Loucy (cell line): ENCODE measurements at regions not wholly inside any gene's neighbourhood (a gene's known extent, or its start where the extent isn't known, plus 50 kb on each side); places are given as distances from the start of the nearest gene placed in this dataset.

Experiments used
- H2AFZ ChIP-seq: fragments of 200-600 bp; sonication (generic); 2 replicates; pipeline ENCODE4 v1.6.0; 2016; ENCODE audit warnings: antibody characterized with exemption, mild to moderate bottlenecking, low read length, moderate library complexity
- H3F3A ChIP-seq: fragments of 200-600 bp; 2 replicates; pipeline ENCODE4 v1.6.0; 2016; ENCODE audit warnings: antibody characterized with exemption, low read depth, mild to moderate bottlenecking
- H3K27me3 ChIP-seq: fragments of 200-600 bp; sonication (generic); 2 replicates; pipeline ENCODE4 v1.6.1; 2014; ENCODE audit warnings: low read length, mild to moderate bottlenecking; ENCODE audit not compliant: insufficient read depth, poor library complexity, severe bottlenecking
- H3K36me3 ChIP-seq: fragments of 200-600 bp; sonication (generic); 2 replicates; pipeline ENCODE4 v1.6.1; 2016; ENCODE audit warnings: low read length; ENCODE audit not compliant: insufficient read depth
- H3K4me1 ChIP-seq: fragments of 200-600 bp; sonication (generic); 2 replicates; pipeline ENCODE4 v1.5.1; 2014; ENCODE audit warnings: low read length, mild to moderate bottlenecking; ENCODE audit not compliant: insufficient read depth, poor library complexity, severe bottlenecking
- H3K4me2 ChIP-seq: fragments of 200-600 bp; sonication (generic); 2 replicates; pipeline ENCODE4 v1.6.0; 2014; ENCODE audit warnings: antibody characterized with exemption, low read length, low read depth, mild to moderate bottlenecking; ENCODE audit not compliant: poor library complexity, severe bottlenecking
- H3K4me3 ChIP-seq: fragments of 200-600 bp; sonication (generic); 2 replicates; pipeline ENCODE4 v1.5.1; 2014; ENCODE audit warnings: low read length, mild to moderate bottlenecking, mixed read lengths; ENCODE audit not compliant: poor library complexity, severe bottlenecking
- H3K79me2 ChIP-seq: fragments of 200-600 bp; sonication (generic); 2 replicates; pipeline ENCODE4 v1.6.1; 2014; ENCODE audit warnings: low read length; ENCODE audit not compliant: insufficient read depth
- H3K9ac ChIP-seq: fragments of 200-600 bp; sonication (generic); 2 replicates; pipeline ENCODE4 v1.6.0; 2014; ENCODE audit warnings: mild to moderate bottlenecking, low read depth, low read length, moderate library complexity; ENCODE audit not compliant: poor library complexity, severe bottlenecking
- H3K9me2 ChIP-seq: fragments of 200-600 bp; sonication (generic); replicated peaks from 2 replicates; pipeline ENCODE4 v1.6.1; 2016; ENCODE audit warnings: low read depth, low read length, mixed read lengths
- H3K9me3 ChIP-seq: fragments of 200-600 bp; sonication (generic); 2 replicates; pipeline ENCODE4 v1.6.1; 2014; ENCODE audit warnings: mild to moderate bottlenecking, antibody characterized with exemption, low read length, low read depth; ENCODE audit not compliant: insufficient read depth
- H4K20me1 ChIP-seq: fragments of 200-600 bp; sonication (generic); 2 replicates; pipeline ENCODE4 v1.6.0; 2014; ENCODE audit warnings: antibody characterized with exemption, low read length, mild to moderate bottlenecking; ENCODE audit not compliant: insufficient read depth, poor library complexity, severe bottlenecking
- CTCF ChIP-seq: fragments of 200-600 bp; sonication (generic); conservative IDR thresholded peaks from 2 replicates; pipeline ENCODE4 v1.5.1; 2014; ENCODE audit warnings: mild to moderate bottlenecking, antibody characterized with exemption, low read length
- EZH2phosphoT487 ChIP-seq: fragments of 200-600 bp; IDR thresholded peaks from 2 replicates; pipeline ENCODE4 v1.6.1; 2018; ENCODE audit warnings: antibody characterized with exemption, mild to moderate bottlenecking, moderate library complexity, borderline replicate concordance

GRCh38 chr4:148955564-148956297 is 513.5 kb upstream of the NR3C2 start:
- no peak overlapping the region for H2AFZ ChIP-seq

GRCh38 chr4:148954011-148954749 is 512.0 kb upstream of the NR3C2 start:
- Histone ChIP-seq H3F3A (no peaks in the 10 kb centered on the region), H3K79me2 (no peaks in the 10 kb centered on the region), H3K9ac (no peak overlapping the region), H3K9me2 (no peaks in the 10 kb centered on the region), H3K36me3 (no peaks in the 10 kb centered on the region), H3K4me1 (no peaks in the 10 kb centered on the region), H3K4me2 (no peak overlapping the region), H3K4me3 (no peak overlapping the region), H4K20me1 (no peaks in the 10 kb centered on the region), H3K9me3 (no peaks in the 10 kb centered on the region), H3K27me3 (no peaks in the 10 kb centered on the region), H2AFZ (no peak overlapping the region)
- TF ChIP-seq CTCF (no peak), EZH2phosphoT487 (no peak)

More at GRCh38 chr4:148955564-148956297, 513.5 kb upstream of the NR3C2 start:
- H3K9me2 ChIP-seq: no peaks in the 10 kb centered on the region
- TF ChIP-seq EZH2phosphoT487 (no peak), CTCF (no peak)
- H3K9ac ChIP-seq: no peak overlapping the region
- no peaks in the 10 kb centered on the region for H3F3A ChIP-seq
- H3K4me1 ChIP-seq: no peaks in the 10 kb centered on the region
- H4K20me1 ChIP-seq: no peaks in the 10 kb centered on the region
- H3K79me2 ChIP-seq: no peaks in the 10 kb centered on the region
- no peak overlapping the region for H3K4me3 ChIP-seq
- no peaks in the 10 kb centered on the region for H3K9me3 ChIP-seq
- no peak overlapping the region for H3K4me2 ChIP-seq
- no peaks in the 10 kb centered on the region for H3K27me3 ChIP-seq
- no peaks in the 10 kb centered on the region for H3K36me3 ChIP-seq

- no peak for TF ChIP-seq EZH2phosphoT487
- no peak for TF ChIP-seq CTCF
- Histone ChIP-seq H3K9me3 (no peaks in the 10 kb centered on the region), H4K20me1 (no peaks in the 10 kb centered on the region), H3K27me3 (no peaks in the 10 kb centered on the region), H3K36me3 (no peaks in the 10 kb centered on the region), H3F3A (no peaks in the 10 kb centered on the region), H2AFZ (no peak overlapping the region), H3K79me2 (no peaks in the 10 kb centered on the region), H3K4me3 (no peak overlapping the region), H3K4me1 (no peaks in the 10 kb centered on the region), H3K9me2 (no peaks in the 10 kb centered on the region), H3K9ac (no peak overlapping the region), H3K4me2 (no peak overlapping the region)
Measured at GRCh38 chr4:148951346-148951745, 509.1 kb upstream of the NR3C2 start.
